K562 (cell line): ENCODE measurements at regions not wholly inside any gene's neighbourhood (a gene's known extent, or its start where the extent isn't known, plus 50 kb on each side); places are given as distances from the start of the nearest gene placed in this dataset.
A peak's percentile ranks its signal among the peaks of the same experiment; 100 is the strongest.

ENCODE experiments used
- ATAC-seq: fragments of 200-7000 bp; cut with Tn5 transposase; 3 replicates; pipeline ENCODE4 v1.9.1; 2020; ENCODE audit warnings: moderate library complexity
- BruUV-seq: library from RNA; stranded (reverse); fragments of 400-500 nt; replicated peaks from 2 replicates; lab custom pipeline; 2021; lab: Mats Ljungman, UMichigan
- CTCF ChIA-PET: fragments of 300-600 bp; formaldehyde crosslinking; extraction: SDS; loops from one replicate; lab custom pipeline; 2021; ENCODE audit warnings: low intra/inter-chr PET ratio; lab: Yijun Ruan, JAX
- POLR2A ChIA-PET: fragments of 300-600, 350-650 bp; sonication (Branson Sonifier 250); formaldehyde crosslinking; extraction: SDS; loops from one replicate; lab custom pipeline; 2021; ENCODE audit warnings: antibody characterized with exemption, inconsistent platforms; lab: Yijun Ruan, JAX
- DNase-seq, 4 experiments: peaks; one replicate each; pipeline versions ENCODE4 v3.0.0 to v3.0.0-alpha.2; 2011 to 2018; ENCODE audit warnings: low spot score in 3 of 4, mixed read lengths in 3 of 4; ENCODE audit errors: extremely low read depth in 1 of 4
- FAIRE-seq: peaks from 2 replicates; lab custom pipeline; 2011; peaks lifted over from hg19 to GRCh38; lab: Jason Lieb, UNC
- H2AFZ ChIP-seq: 2 replicates; pipeline ENCODE4 v1.6.0; 2011; ENCODE audit warnings: low read depth, low read length, control low read depth, inconsistent platforms
- H3K27ac ChIP-seq: fragments of 200-600 bp; 3 replicates; pipeline ENCODE4 v1.8.0; 2011; ENCODE audit warnings: low read depth, mild to moderate bottlenecking, control low read depth, inconsistent platforms, low read length, moderate library complexity, mixed read lengths; ENCODE audit errors: extremely low read depth
- H3K27me3 ChIP-seq, 2 experiments: fragments of 300-600 bp in 1 of 2; 2 replicates in 1 of 2; 3 replicates in 1 of 2; pipeline versions ENCODE4 v1.6.0 to v1.8.0; 2011; ENCODE audit warnings: inconsistent platforms in 2 of 2, low read length in 2 of 2, mild to moderate bottlenecking in 1 of 2, mixed read lengths in 1 of 2, moderate library complexity in 1 of 2; ENCODE audit not compliant: control insufficient read depth in 2 of 2, insufficient read depth in 2 of 2
- H3K36me3 ChIP-seq: fragments of 300-600 bp; 3 replicates; pipeline ENCODE4 v1.8.0; 2011; ENCODE audit warnings: mild to moderate bottlenecking, low read length, inconsistent platforms; ENCODE audit not compliant: control insufficient read depth, insufficient read depth
- H3K4me1 ChIP-seq, 2 experiments: fragments of 200-600 bp in 1 of 2; replicated peaks in 1 of 2; 2 replicates in 1 of 2; 3 replicates in 1 of 2; pipeline versions ENCODE4 v1.5.1 to v1.8.0; 2011; ENCODE audit warnings: inconsistent platforms in 2 of 2, low read length in 2 of 2, mild to moderate bottlenecking in 1 of 2, mixed read lengths in 1 of 2, moderate library complexity in 1 of 2; ENCODE audit not compliant: control insufficient read depth in 2 of 2, insufficient read depth in 2 of 2
- H3K4me2 ChIP-seq: 2 replicates; pipeline ENCODE4 v1.6.1; 2011; ENCODE audit warnings: low read length, control low read depth, inconsistent platforms, mixed read lengths; ENCODE audit not compliant: insufficient read depth
- H3K4me3 ChIP-seq: fragments of 200-600 bp; sonication (generic), shearing (Covaris generic); 2 replicates; pipeline ENCODE4 v1.5.1; 2016; ENCODE audit warnings: control low read depth, inconsistent platforms
- H3K79me2 ChIP-seq: fragments of 200-600 bp; 3 replicates; pipeline ENCODE4 v1.8.0; 2011; ENCODE audit warnings: low read length, inconsistent platforms; ENCODE audit not compliant: control insufficient read depth, insufficient read depth
- H3K9ac ChIP-seq, 2 experiments: 2 replicates each; pipeline versions ENCODE4 v1.6.0 to v1.6.1; 2011; ENCODE audit warnings: low read depth in 2 of 2, low read length in 2 of 2, control low read depth in 1 of 2, inconsistent platforms in 1 of 2, mild to moderate bottlenecking in 1 of 2, mixed read lengths in 1 of 2; ENCODE audit not compliant: insufficient read depth in 1 of 2
- H3K9me1 ChIP-seq: one replicate; pipeline ENCODE4 v1.6.0; 2011; ENCODE audit warnings: inconsistent platforms, mild to moderate bottlenecking, low read length, moderate library complexity; ENCODE audit not compliant: control insufficient read depth, insufficient read depth
- H3K9me3 ChIP-seq: replicated peaks from 2 replicates; pipeline ENCODE4 v1.5.1; 2011; ENCODE audit warnings: low read depth, low read length, inconsistent platforms; ENCODE audit not compliant: control insufficient read depth, insufficient read depth
- H4K20me1 ChIP-seq: replicated peaks from 2 replicates; pipeline ENCODE4 v1.6.1; 2011; ENCODE audit warnings: low read length, inconsistent platforms, mixed read lengths; ENCODE audit not compliant: control insufficient read depth, insufficient read depth
- BMI1 ChIP-seq: fragments of 150-350 bp; IDR thresholded peaks from 2 replicates; pipeline ENCODE4 v1.6.1; 2014; ENCODE audit warnings: low read length
- FOXJ2 ChIP-seq: fragments of 200-800 bp; sonication (Bioruptor generic); IDR thresholded peaks from 2 replicates; pipeline ENCODE4 v1.6.1; 2016; ENCODE audit warnings: missing genetic modification characterization, missing compliant biosample characterization
- JUND ChIP-seq, 2 experiments: IDR thresholded peaks; 2 replicates in 1 of 2; 3 replicates in 1 of 2; pipeline ENCODE4 v1.6.1; 2011; ENCODE audit warnings: borderline replicate concordance in 2 of 2, low read depth in 2 of 2, low read length in 2 of 2, improper control_type of control experiment in 1 of 2, missing biosample characterization in 1 of 2, missing genetic modification characterization in 1 of 2, missing genetic modification reagents in 1 of 2
- NEUROD1 ChIP-seq: fragments of 150-350 bp; IDR thresholded peaks from 2 replicates; pipeline ENCODE4 v1.6.1; 2014; ENCODE audit warnings: borderline replicate concordance, low read length, low read depth; ENCODE audit not compliant: partially characterized antibody
- PML ChIP-seq: IDR thresholded peaks from 2 replicates; pipeline ENCODE4 v1.6.1; 2012; ENCODE audit warnings: low read length, inconsistent platforms
- RBM14 ChIP-seq: fragments of 200-400 bp; formaldehyde crosslinking; IDR thresholded peaks from 2 replicates; pipeline ENCODE4 v1.6.1; 2018; ENCODE audit warnings: low read depth, mild to moderate bottlenecking, low read length, moderate library complexity, borderline replicate concordance; ENCODE audit not compliant: insufficient read depth
- ZNF232 ChIP-seq: sonication (generic); formaldehyde crosslinking; IDR thresholded peaks from 2 replicates; pipeline ENCODE4 v1.8.0; 2022; ENCODE audit warnings: mild to moderate bottlenecking, missing genetic modification reagents
- WGBS: fragments of 100-300 bp; shearing (Covaris generic); methylation state at CpG from one replicate; pipeline ENCODE4 v1.1.6; 2016; ENCODE audit warnings: low coverage, mixed read lengths; ENCODE audit not compliant: insufficient coverage; ENCODE audit errors: missing lambda C conversion rate; 5-methylcytosine and 5-hydroxymethylcytosine counted together
- in situ Hi-C: fragments of 300-500 bp; cut with MboI; formaldehyde crosslinking; loops from 4 replicates; pipeline ENCODE4 v1.15.0; 2018; ENCODE audit warnings: inconsistent platforms, mixed read lengths
- intact Hi-C: fragments of 100-400 bp; cut with micrococcal nuclease; formaldehyde crosslinking; loops from 2 replicates; pipeline ENCODE4 v1.14.2; 2022
- TF ChIP-seq, protein P1 (sequence below): IDR thresholded peaks from 2 replicates; pipeline ENCODE4 v1.6.1; 2016; ENCODE audit warnings: missing genetic modification characterization, missing compliant biosample characterization

DNA sequence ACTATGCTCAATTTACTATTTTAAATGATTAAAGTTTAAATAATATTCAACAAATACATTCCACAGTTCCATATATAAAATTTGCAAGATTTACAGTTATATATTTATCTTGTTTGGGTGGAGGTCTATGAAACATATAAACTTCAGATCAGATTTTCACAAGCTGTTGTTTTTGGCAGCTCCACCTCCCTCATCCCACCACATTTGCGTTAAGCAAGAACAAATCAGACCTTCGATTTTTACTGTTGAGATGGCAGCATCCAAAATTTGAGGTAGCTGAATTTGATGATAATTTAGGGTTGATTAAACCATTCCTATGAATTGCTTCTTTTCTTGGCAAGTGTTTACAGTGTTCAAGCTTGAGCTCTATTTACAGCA, 986.4 kb downstream of the REEP3 start:
- H3K4me3 ChIP-seq = no peak overlapping the region
- H3K9ac ChIP-seq = 0 out of 4 replicates have a peak overlapping the region, but pooled peaks of 1 of the 2 experiments have one; percentile 6
- in situ Hi-C loops = no loop called here
- H3K79me2 ChIP-seq = no peaks in the 10 kb centered on the region
- H3K27ac ChIP-seq = peak overlapping the region; percentile 53; the same call in 2 of the 3 replicates
- intact Hi-C loops = loop anchor here (2.0 to 10.0 kb wide), 3 partner anchors 15 to 137 kb away; no protein-coding TSS in a partner anchor
- DNase-seq = no peak
- peak; percentile 4 for ATAC-seq
- H4K20me1 ChIP-seq = no peaks in the 10 kb centered on the region
- no peak overlapping the region for H2AFZ ChIP-seq
- FAIRE-seq = no peak
- peaks cover 2% of the 10 kb centered on the region for H3K9me3 ChIP-seq
- ChIA-PET POLR2A (interaction anchor here (1.3 to 1.7 kb wide), 2 partner anchors 8 to 12 kb away, joined by 3 to 8 read pairs; no protein-coding TSS in a partner anchor), CTCF (no interaction called here)
- no peaks in the 10 kb centered on the region for H3K27me3 ChIP-seq
- no TSS peak for BruUV-seq
- 4% methylated on average over 2 of the region's 2 CpGs for WGBS
- peak overlapping the region; percentile 42 for H3K4me2 ChIP-seq
- no peaks in the 10 kb centered on the region for H3K36me3 ChIP-seq
- H3K9me1 ChIP-seq = no peaks in the 10 kb centered on the region
- H3K4me1 ChIP-seq = peaks cover 7 to 32% of the 10 kb centered on the region in 2 experiments; a peak in 4 of 5 replicates
- TF ChIP-seq PML = no peak
- TF ChIP-seq, protein P1, sequence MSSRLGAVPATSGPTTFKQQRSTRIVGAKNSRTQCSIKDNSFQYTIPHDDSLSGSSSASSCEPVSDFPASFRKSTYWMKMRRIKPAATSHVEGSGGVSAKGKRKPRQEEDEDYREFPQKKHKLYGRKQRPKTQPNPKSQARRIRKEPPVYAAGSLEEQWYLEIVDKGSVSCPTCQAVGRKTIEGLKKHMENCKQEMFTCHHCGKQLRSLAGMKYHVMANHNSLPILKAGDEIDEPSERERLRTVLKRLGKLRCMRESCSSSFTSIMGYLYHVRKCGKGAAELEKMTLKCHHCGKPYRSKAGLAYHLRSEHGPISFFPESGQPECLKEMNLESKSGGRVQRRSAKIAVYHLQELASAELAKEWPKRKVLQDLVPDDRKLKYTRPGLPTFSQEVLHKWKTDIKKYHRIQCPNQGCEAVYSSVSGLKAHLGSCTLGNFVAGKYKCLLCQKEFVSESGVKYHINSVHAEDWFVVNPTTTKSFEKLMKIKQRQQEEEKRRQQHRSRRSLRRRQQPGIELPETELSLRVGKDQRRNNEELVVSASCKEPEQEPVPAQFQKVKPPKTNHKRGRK (tag) = no peak
- TF ChIP-seq JUND (IDR thresholded peaks at IDR 0.05; ENCODE audit: borderline replicate concordance, low read depth, low read length) = no peak
- TF ChIP-seq JUND (tag; IDR thresholded peaks at IDR 0.05; ENCODE audit: borderline replicate concordance, low read depth, low read length) = 0 out of 3 replicates have a peak, but pooled peaks have one; percentile 5
- no peak for TF ChIP-seq RBM14
- no peak for TF ChIP-seq ZNF232 (CRISPR knock-in tag)
- no peak for TF ChIP-seq FOXJ2 (tag)
- no peak for TF ChIP-seq NEUROD1
- TF ChIP-seq BMI1 = no peak
